Activated CD8-positive, alpha-beta memory T cell treated with anti-CD3 and anti-CD28 coated beads, Interleukin-2, amount 50 U/mL, for 4 hours (primary cell): ENCODE measurements at regions not wholly inside any gene's neighbourhood (a gene's known extent, or its start where the extent isn't known, plus 50 kb on each side); places are given as distances from the start of the nearest gene placed in this dataset.

Experiments used
- DNase-seq: peaks from one replicate; pipeline ENCODE4 v3.0.0-alpha.2; 2020

DNA sequence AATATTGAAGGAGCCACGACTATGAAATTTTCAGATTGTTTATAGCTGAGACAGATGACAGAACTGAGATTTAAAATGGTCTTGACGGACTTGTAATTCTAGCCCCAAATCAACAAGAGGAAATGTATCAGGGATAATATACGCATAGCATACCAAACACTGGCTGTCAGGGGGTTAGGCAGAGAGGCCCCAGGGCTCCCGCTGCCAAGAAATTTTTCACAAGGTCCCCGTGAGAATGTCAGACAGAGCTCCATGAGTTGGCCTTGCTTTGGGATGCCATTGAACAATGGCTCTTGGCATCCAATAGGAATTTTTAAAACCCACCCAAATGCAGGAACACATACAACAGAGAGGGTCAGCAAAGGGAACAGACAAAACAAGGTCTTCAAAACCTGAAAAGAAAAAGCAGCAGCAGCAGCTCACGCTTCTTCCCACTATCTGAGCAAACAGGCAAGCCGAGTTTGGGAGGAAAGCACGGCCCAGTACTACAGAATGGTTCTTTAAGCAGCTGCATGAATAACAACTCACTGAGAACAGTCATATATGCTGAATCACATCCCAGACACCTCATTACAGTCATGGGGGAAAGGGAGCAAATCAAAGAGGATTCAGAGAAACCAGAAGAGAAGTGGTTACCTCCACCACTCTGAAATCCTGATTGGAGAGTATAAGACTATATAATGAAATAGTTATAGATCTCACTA, 445.6 kb downstream of the RND3 start:
- no peak for DNase-seq

DNA sequence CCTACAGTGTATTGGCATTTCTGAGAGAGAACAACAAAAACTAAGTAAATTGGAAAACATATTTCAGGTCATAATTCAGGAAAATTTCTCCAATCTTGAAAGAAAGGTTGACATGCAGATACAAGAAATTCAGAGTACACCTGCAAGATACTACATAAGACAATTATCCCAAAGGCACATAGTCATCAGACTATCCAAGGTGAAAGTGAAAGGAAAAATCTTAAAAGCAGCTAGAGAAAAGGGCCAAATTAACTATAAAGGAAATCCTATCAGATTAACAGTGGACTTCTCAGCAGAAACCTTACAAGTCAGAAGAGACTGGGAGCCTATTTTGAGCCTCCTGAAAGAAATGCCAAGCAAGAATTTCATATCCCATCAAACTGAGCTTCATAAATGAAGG, 449.0 kb upstream of the MMADHC start:
- no peak for DNase-seq

DNA sequence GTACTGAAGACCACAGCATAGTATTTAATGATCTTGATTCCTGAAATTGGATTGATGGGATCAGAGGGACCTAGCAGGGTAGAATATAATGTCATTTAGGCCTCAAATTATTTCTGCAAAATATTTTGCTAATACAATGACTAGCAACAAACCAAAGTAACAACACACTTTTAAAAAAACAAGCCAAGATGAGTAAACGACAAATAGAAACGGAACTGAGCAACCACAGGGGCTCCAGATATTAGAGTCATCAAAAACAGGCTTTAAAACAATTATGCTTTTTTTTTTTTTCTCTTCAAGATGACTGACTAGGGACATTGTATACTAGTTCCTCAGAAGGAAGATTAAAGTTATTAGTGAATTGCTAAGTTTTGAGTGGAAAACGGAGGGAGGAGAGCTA, 447.1 kb upstream of the MMADHC start:
- no peak for DNase-seq

DNA sequence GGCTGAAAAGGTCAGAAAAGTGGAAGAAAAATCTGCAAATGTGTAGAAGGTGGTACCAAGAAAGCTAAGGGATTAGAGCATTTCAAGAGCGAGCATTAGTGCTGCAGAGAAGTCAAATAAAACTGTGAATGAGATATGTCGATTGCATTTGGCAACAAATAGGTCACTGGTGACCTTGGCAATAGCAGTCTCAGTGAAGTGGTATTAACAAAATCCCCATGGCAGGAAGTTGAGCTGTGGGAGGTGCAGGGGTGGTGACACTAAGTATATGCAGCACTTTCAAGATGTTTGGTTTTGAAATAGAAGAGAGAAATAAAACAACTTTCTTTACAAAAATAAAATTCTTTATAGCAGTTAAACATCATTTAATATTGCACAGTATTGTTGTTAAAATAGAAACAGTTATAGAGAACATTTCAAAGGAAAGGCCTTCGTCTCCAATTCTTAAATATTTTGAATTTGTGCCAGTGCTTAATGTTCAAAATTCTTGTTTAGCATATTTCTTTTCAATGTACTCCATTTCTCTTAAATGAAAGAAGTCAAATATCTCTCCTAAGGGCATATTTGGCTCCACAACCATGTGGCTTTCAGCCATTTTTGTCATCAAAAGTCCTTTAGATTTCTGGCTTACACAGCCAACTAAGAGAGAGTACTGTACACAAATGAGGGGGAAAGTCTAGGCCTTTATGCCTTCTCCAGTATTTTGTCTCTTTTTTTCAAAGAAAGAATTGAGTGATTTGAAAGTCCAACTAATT, 443.0 kb upstream of the MMADHC start:
- no peak for DNase-seq

DNA sequence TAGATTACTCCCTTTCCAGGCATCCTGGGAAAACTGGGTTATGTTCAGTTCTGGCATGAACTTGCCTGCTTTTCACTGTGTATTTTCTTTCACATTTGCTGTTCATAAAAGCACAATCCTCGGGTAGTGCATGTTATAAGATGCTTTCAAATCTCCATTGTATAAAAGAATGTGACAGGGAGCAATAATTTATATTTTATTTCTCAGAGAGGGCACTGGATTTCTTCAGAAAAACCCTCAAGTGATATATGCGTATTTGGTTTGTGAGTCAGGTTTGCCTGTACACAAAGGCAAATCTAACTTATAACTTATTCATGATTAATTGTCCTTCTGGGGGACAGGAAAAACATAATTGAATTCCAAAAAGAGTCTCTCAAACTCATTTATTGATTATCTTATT, 440.7 kb upstream of the MMADHC start:
- no peak for DNase-seq

DNA sequence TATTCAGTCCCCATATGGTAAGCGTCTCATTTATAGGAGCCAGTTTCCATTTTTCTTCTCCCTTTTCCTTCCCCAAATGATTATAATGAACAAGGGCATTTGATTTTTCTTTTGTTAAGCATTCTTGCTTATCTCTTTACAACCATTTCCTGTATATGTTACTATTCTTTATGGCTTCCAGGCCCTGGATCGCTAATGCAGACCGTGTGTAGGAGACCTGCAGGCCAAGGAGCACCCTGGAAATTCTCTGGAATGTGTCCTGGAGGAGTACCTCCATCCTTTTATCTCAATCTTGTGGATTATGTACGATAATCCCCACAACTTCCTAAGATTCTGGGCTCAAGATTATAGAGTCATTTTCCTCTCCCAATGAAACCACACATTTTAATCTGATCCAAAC, 439.6 kb upstream of the MMADHC start:
- DNase-seq, result no peak

DNA sequence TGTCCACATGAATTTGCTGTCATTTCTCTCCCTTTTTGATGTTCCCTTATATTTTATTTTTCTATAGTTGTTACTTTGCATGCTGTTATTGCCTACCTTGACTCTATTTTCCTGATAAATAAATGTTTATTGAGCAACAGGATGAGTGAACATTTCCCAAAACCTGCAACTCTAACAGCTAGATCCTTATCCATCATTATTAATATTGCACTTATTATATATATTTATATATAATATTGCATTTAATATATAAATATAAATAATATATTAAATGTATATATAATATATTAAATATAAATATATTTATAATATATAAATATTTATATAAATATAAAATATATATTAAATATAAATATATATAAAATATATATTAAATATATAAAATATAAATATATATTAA, 436.1 kb upstream of the MMADHC start:
- DNase-seq, result no peak

DNA sequence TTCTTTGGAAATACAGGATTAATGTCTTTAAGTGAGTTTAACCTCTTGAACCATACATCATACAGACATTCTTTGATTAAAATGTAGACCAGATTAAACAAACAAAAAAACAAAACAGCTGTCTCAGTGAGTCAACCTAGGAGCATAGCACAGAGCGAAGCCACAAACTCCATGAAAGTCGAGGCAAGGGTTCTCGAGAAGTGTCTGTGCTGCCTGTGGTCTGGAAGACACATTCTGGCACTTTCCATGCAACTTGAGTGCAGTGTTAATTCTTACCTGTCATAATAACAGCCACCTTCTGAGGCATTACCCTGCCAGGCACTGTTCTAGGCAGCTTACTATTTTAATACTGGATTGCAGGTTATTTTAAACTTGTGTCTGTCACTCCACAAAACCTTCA, 435.5 kb upstream of the MMADHC start:
- DNase-seq, result no peak

DNA sequence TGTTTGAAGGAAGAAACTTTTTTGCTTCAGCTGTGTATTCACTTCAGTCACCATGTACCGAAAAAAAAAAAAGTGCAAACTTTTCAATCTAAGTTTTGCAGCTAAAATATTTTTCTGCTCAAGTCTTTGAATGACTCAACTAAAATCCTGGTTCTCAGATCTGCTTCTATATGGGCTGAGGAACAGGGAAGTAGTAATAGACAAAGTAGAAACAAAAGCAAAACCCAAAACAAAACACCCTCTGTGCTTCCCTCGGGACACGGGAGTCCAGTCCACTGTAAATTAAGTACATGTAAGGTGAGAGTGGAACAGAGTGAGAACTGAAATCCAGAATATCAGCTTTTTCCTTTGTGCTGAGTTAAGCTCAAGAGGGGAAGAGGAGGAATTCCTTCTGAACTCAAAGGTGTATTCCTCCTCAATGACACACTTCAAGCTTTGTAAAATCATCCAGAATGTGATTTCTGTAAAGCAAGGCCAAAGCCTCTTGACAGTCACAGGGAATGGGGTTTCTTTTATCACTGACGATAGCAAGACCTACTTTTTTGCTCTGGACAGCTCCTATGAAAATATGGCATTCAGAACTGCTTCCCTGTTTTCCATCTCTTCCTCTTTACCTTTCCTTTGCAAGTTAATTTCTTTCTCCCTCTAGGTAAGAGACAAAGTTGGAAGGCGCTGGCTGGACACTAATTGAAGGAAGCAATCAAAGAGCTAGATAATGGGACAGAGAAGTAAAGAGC, 433.5 kb upstream of the MMADHC start:
- DNase-seq, result no peak

DNA sequence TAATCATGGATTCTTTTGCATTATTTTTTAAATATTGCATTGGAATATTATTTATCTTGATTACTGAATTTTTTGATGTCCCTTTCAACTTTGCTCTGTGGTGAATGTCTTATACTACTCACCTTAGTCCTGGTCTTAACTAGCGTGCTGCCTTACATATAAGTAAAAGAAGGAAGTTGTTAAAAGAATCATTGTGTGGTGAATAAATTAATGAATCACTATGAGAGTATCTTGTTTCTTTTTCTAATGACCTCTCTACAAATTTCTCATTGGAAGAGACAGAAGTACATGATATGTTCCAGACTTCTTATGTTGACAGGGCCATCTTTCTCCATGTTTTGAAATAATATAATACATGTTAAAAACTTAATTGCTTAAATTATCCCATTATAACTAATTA, 432.6 kb upstream of the MMADHC start:
- no peak for DNase-seq

DNA sequence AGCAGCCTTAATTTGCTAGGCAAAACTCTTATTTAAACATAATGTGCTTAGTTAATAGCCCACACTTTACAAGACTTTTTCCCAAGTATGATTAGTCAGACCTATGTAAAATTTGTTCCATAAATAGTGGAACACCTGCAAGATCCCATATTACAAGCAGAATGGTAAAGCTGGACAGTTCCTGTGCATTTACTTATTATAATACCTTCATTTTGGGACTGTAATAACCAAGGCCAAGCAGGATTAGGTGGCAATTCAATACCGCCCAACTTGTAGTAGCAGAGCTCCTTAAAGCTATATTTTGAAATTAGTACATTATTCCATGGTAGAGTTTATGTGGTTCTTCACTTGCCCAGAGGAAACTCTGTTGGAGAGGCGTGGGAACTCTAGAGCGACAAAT, 431.5 kb upstream of the MMADHC start:
- DNase-seq, result no peak

DNA sequence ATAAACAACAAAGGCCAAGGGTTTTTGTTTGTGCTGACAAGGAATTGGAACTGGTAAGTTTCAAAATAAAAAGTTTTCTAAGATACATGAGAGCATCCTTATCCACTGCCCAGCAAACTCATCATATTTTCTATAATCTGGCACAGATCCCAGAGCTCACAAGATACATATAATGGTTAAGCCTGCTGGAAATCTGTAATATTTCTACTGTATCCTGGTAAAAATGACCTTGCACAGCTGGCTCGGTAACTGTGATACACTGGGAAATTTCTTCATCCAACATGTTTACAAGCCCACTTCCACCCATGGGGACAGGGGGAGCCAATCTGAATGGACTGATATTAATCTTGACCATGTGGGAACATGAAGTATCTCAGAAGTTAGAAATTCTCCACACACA, 425.4 kb upstream of the MMADHC start:
- no peak for DNase-seq

DNA sequence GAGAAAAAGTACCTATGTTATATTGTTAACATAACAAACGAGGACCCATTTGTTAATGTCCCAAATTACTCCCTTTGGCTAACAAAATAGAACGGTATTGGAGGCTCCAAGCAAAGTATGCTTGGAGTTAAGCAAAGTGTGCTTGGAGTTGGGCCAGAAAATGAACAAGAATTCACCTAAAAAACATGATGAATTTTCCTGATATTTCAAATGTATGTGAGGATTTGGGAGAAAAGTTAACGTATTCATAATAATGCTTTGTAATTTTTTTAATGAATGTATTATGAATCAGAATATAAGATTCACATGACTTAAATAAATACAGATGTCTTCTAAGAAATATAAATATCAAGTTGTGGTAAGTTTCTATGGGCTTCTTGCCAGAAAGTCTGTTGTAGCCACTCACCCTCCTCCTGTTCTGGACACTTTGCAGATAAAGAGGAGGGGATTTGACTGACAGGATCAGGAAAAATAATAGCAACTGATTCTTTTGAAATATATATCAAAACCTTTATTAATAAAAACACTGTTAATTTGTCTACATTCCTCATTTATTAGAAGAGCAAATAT, 423.7 kb upstream of the MMADHC start:
- DNase-seq, result no peak

DNA sequence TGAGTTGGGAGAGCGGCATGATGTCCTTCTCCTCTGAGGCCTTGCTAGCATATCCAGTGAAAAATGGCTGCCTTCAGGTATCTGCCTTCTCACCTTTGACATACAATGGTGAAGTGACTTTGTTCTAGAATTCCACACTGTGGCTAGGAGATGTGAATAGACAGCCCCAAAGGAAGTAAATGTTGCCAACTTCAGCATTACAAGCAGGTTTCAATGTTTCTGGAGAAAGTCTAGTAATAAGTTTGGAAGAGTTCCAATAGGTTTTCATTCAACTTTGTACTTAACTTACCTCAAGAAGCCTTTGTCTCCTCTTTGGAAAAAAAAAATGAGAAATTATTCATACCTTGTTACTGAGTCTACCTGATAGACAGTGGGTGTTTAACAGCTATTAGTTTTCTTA, 421.3 kb upstream of the MMADHC start:
- DNase-seq, result no peak

DNA sequence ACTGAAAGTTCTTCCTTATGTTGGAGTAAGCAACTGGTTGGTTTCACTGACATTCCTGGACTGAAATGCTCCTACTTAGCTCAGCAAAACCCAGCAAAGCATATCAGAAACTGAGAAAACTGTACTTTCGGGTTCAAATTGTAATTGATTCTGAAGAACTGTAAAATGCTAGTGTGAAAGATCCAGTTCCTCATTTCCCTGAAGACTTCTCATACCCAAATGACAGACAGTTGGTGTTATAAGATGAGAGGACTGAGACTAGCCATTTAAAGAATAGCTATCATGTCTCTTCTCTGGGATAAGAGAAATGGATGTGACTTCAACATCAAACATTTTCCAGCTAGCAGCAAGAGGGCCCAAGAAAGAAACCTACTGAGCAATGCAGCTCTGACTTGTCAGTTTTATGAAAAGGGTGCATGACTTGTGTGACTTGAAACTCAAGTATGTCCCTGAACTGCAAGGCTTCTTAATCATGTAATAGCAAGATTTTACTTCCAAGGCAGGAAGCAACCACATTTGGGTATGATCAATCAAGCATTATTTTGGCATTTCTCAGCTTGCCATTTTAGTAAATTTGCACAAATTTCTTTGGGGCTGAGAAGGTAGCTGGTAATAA, 420.3 kb upstream of the MMADHC start:
- no peak for DNase-seq

DNA sequence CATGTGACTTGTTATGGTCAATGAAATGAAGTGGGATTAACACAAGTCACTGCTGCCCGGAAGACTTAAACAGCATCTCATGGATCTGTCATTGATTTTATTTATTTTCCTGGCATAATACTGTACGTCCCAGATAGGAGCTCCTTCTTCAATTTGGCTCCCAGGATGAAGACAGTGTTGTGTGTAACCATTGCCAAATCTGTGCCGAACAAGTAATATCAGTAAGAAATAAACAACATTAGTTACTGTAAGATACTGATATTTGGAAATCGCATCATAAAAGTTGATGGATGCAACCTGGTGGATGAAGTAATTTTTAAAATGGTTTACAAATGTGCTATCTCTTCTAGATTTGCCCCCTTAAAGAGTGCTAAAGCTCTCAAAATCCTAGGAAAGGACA, 419.0 kb upstream of the MMADHC start:
- no peak for DNase-seq

DNA sequence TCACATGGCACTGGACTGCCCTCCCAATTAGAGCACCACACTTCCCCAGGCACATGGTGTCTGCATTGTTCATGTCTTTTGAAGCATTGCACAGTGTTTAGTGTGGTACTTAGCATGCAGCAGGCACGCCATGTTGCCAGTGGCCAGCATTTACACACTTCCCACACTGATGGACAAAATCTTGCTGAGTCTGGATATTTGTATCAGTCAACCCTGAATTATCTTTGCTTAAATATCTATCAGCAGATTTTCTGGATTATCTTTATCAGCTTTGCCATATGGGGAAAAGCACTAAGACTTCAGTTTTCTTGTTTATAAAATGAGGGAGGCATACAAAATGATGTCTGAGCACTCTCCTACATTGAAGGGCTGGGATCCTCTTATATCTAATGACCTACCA, 416.0 kb upstream of the MMADHC start:
- no peak for DNase-seq

DNA sequence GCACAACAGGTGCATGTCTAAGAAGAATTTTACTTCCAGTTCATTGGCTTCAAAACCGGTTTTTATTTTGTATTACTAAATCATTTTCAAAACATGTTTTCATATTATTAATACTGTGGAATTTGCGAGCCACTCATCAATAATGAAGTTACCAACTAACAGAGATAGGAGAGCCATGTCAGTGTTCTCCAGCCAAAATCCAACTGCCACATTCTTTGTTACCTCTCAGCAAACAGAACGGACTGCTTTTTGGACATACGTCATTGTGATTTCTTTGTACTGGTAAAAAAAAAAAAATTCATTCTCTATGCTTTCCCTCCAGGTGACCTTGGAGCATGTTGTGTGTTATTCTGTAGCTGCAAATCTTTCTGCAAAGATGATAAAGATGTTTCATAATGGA, 414.2 kb upstream of the MMADHC start:
- DNase-seq, result no peak

DNA sequence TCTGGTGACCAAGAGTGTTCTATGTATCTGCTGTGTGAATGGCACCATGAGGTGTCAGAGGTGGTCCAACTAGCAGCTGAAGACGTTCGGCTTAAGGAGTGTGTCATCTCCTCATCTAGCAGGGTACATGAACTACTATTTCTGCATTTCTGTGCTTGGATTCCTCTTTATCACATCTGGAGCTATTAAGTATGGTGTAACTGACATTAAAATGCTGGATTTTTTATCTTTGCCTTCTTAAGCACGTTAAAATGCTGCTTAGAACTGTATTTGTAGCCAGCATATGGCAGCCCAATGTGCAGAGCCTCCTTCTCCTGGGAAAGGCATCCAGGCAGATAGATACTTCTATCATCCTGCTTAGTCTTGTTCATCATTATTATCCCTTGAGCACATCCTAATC, 409.3 kb upstream of the MMADHC start:
- no peak for DNase-seq

DNA sequence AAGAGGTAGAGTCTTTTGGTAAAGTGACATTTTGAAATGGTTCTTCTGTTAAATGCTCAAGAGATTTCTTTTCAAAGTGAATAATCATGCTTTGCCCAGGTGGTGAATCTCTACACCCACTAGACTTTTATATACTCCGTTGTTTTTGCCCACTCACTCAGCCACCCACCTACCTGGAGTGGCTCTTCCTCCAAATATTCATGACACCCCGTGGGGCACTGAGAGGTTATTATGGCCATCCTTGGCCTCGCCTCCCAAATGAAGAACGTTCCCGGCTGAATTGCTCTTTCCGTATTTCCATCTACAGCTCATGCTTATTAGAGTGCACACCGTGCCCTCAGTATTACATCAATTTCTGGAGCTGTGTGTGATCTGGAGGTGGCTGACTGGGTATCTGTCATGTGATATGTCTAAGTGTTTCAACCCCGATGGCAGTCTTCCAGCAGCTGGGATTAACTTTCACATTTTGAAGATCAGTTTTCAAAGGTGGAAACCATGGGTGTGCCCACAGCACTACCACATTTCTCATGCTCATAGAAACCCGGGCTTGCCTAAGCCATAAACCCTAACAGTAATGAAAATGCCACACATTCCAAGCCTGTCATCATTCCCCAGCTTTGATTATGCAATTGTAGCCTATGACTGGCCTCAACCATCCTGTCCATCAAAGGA, 406.6 kb upstream of the MMADHC start:
- DNase-seq, result no peak

DNA sequence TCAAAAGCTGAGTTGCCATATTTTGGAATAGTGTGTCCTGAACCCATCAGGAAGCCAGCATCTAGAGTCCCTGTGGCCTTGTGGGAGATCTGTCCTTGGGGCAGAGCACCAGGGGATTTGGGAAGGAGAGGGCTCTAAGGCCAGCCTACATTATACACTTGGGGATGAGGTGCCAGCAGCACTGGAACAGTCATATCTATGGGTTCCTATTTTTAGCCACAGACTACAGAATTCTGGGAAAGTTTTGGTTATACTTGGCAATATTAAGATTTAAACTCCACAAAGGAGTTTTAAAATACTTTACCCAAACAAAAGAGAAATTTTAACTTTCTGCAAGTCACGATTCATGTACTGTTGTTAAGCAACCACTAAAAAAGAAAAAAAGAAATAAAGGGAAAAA, 405.7 kb upstream of the MMADHC start:
- DNase-seq, result no peak

DNA sequence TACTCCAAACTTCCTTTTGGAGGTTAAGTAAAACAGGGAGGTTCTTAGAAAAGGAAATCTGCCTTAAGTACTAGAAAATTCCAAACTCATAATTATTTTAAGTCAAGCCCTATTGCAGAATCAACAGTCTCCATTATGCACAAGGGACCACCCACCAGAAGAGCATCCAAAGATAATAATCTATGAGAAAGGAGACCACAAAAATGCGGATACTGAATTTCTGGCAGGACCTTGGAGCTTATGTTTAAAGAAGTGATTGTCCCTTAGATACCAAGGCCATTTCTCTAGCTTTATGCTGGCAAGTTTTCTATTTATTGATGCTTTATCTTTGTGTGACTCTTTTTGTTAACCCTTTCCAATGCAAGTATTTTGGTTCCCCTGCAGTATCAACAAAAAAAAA, 404.0 kb upstream of the MMADHC start:
- DNase-seq, result no peak

DNA sequence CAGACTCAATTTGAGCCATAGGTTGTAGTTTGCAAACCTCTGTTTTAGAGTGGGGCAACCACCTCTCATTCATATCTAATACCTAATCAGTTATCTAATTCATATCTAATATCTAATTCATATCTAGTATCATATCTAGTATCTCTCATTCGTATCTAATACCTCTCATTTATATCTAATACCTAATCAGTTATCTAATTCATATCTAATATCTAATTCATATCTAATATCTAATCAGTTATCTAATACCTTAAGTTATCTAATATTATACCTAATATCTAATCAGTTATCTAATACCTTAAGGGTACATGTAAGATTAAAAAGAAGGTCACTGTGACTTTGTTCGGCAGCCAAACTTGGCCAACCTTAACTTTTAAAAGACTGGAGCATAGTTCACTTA, 403.4 kb upstream of the MMADHC start:
- DNase-seq, result no peak
